ENCODE measurements at regions not wholly inside any gene's neighbourhood (a gene's known extent, or its start where the extent isn't known, plus 50 kb on each side); places are given as distances from the start of the nearest gene placed in this dataset.

DNA sequence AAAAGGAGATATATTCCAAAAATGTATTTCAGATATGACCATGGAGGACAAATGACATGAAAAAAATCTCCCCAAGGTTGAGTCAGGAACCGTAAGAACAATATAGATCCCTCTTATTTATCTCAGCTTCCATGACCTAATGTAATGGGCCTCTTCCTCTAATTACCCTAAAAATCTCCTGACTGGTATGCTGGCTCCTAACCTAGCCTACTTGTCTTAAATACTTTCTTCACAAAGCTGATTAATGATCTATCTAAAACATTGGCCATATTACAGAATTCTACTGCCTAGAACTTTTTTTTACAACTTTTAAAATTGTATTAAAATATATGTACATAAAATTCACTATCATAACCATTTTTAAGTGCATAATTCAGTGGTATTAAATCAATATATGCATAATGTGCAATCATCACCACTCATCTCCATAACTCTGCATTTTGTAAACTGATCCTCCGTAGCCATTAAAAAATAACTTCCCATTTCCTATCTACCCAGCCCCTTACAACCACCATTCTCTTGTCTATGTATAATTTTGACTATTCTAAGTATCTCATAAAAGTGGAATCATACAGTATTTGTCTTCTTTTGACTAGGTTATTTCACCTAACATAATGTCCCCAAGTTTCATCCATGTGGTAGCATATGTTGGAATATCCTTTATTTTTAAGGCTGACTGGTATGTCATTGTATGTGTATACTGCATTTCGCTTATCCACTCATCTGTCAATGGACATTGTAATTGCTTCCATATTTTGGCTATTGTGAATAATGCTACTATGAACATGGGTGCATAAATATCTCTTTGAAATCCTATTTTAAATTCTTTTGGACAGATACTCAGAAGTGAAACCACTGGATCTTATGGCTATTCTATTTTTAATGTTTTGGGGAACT, 464.6 kb downstream of the ADAMTS20 start:
- TF ChIP-seq, protein P1, sequence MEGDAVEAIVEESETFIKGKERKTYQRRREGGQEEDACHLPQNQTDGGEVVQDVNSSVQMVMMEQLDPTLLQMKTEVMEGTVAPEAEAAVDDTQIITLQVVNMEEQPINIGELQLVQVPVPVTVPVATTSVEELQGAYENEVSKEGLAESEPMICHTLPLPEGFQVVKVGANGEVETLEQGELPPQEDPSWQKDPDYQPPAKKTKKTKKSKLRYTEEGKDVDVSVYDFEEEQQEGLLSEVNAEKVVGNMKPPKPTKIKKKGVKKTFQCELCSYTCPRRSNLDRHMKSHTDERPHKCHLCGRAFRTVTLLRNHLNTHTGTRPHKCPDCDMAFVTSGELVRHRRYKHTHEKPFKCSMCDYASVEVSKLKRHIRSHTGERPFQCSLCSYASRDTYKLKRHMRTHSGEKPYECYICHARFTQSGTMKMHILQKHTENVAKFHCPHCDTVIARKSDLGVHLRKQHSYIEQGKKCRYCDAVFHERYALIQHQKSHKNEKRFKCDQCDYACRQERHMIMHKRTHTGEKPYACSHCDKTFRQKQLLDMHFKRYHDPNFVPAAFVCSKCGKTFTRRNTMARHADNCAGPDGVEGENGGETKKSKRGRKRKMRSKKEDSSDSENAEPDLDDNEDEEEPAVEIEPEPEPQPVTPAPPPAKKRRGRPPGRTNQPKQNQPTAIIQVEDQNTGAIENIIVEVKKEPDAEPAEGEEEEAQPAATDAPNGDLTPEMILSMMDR (conservative IDR thresholded peaks at IDR 0.05; ENCODE audit: low read depth, low read length): no peak

DNA sequence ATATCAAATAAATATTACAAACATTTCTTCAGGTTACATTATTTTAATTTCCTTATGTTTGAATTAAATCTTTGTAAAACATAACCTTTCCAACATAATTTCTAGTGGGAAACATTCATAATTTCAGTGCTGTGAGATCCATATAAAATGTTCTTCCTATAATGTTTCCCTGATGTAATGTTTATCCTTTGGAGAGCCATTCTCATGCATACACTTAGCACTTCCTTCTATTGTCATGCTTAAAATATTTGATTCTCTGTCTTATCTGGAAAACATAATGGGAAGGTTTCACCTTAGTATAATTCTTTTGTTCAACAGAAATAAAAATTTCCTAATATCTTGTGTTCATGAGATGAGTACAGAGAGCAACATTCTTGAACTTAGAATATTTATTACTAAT, 472.5 kb downstream of the ADAMTS20 start:
- no peak for DNase-seq (ENCODE audit: low read depth)
- no peak overlapping the region for H3K4me3 ChIP-seq (ENCODE audit: low read length)
- TF ChIP-seq, protein P1 (conservative IDR thresholded peaks at IDR 0.05; ENCODE audit: low read depth, low read length): no peak

More for the DNA sequence above, 464.6 kb downstream of the ADAMTS20 start:
- DNase-seq (ENCODE audit: low read depth): no peak
- no peak overlapping the region for H3K4me3 ChIP-seq (ENCODE audit: low read length)

DNA sequence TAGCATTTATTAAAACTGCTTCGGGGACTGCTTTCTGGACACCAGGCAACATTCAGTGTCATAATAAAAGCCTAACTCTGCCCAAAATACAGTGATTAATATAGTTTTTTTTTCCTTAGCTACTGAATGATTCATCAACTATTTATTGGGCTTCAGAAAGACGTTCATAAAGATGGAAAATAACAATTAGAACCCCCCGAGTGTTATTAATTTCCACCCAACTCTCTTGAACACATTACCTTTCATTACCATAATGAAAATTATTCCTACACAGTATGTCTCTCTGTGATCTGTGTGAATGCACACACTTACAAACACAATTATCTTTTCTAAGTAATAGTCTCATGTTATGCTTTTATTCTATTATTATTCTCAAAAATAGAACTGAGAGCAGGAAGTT, 473.0 kb downstream of the ADAMTS20 start:
- no peak overlapping the region for H3K4me3 ChIP-seq (ENCODE audit: low read length)
- DNase-seq (ENCODE audit: low read depth): no peak
- TF ChIP-seq, protein P1 (conservative IDR thresholded peaks at IDR 0.05; ENCODE audit: low read depth, low read length): no peak

DNA sequence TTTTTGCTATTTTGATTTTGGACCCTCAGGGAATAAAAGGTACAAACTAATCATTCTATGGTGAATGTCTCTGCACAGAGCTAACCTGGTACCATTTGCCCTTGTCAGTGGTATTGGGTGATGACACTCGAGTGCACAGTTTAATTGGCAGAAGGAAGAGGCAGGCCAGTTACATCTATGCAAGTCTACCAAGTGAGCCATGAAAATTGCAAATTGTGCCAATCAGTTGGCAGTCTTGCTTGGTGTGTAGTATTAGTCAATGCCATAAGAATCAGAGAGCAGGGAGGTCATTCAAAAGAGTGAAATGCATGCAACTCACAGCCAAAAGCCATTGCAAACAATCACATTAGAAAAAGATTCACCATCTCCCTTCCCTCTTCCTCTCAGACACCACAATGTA, 479.6 kb downstream of the ADAMTS20 start:
- TF ChIP-seq, protein P1 (conservative IDR thresholded peaks at IDR 0.05; ENCODE audit: low read depth, low read length): no peak
- H3K4me3 ChIP-seq (ENCODE audit: low read length): no peak overlapping the region
- peak; percentile 53 for DNase-seq (ENCODE audit: low read depth)

DNA sequence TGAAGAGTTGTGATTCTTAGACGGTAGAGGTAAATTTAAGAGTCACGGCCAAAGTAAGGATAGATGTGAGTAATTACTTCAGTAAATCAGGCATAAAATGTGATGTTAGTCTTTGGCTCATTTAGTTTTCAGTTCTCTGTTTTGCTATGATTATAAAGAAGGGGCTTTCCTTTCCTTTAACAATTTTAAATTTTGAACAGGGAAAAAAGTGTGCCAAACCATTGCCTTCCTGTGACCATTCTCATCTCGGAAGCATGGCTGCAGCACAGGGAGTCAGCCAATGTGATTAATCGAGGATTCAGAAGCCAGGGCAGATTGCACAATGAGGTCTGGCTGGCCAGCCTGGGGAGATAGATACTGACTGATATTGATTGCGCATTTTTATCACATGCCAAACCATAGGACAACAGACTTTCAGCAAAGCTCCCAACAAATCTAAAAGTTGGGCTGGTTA, 480.2 kb upstream of the PRICKLE1 start:
- H3K4me3 ChIP-seq (ENCODE audit: low read length): no peak overlapping the region
- TF ChIP-seq, protein P1 (conservative IDR thresholded peaks at IDR 0.05; ENCODE audit: low read depth, low read length): no peak
- DNase-seq (ENCODE audit: low read depth): no peak

DNA sequence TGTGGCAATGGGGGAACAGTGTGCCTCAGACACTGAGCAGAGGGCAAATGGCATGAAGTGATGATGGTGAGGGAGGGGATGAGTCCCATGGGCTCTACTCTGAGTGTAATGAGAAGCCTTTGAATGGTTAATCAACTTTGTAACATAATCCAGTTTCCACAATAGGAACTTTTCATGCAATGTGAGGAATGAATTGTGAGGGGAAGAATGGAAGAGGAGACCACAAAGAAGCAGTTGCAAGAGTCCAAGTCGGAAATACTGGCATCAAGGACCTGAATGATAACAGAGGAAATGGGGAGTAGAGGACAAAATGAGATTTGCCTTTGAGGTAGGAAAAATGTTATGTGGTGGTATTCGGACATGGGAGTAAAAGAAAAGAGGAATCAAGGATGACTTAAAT, 476.9 kb upstream of the PRICKLE1 start:
- H3K4me3 ChIP-seq (ENCODE audit: low read length): no peak overlapping the region
- no peak for DNase-seq (ENCODE audit: low read depth)
- TF ChIP-seq, protein P1 (conservative IDR thresholded peaks at IDR 0.05; ENCODE audit: low read depth, low read length): no peak

DNA sequence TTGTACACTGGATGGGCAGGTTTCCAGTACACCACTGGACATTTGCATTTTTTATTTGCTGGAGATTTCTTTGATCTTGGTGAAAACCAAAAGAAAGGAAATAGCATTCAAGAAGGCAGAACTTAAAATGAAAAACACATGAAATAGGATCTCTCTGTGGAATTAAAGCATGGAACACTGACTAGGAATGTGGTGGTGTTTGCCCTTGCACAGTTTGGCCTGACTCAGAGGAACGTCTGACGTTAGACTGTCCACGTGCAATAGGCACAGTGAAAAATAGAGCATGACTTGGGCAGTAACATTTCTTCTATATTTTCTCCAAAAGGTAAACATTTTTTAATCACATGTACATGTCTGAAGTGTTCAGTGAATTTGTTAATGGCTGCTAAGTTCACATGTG, 474.1 kb upstream of the PRICKLE1 start:
- DNase-seq (ENCODE audit: low read depth): no peak
- H3K4me3 ChIP-seq (ENCODE audit: low read length): no peak overlapping the region
- TF ChIP-seq, protein P1 (conservative IDR thresholded peaks at IDR 0.05; ENCODE audit: low read depth, low read length): no peak

All from retinal pigment epithelial cell (primary cell).